NCI-H2029 treated with DMSO at 0.1 percent for 48 hours (cell line): ENCODE measurements at regions not wholly inside any gene's neighbourhood (a gene's known extent, or its start where the extent isn't known, plus 50 kb on each side); places are given as distances from the start of the nearest gene placed in this dataset.

Experiments used
- DNase-seq: peaks from one replicate; lab custom pipeline; 2025; lab: John Stamatoyannopoulos, UW

DNA sequence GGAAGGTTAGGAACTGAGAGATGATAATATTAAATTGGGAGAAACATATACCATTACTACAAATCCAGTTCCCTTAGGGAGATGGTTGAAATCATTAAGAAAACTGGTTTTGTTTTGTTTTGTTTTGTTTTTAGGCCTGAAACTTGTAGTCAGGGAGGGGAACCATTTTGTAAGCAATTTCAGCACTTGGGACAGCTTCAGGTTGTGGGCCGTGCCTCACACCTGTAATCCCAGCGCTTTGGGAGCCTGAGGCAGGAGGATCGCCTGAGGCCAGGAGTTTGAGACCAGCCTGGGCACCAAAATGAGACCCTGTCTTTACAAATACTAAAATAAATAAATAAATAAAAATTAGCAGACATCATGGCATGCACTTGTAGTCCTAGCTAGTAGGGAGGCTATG, 694.3 kb upstream of the NR5A2 start:
- no peak for DNase-seq

DNA sequence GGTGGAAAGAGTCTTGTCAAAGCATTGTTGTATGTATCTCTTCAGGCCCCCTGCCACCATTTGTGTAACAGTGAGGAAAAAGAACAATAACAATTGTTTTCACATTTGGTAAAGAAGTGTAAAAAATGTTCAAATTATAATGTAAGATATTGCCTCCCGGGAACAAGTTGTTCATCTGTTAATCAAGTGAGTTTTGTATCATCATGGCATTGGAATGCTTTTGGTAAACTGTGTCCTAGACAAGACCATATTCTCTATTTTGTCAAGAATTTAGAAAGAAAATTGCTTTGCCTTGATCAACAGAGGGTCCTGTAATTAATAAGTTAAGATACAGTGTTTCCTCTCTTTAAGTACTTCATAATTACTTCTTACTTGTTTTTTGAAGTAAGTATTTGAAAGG, 692.0 kb upstream of the NR5A2 start:
- DNase-seq = no peak

DNA sequence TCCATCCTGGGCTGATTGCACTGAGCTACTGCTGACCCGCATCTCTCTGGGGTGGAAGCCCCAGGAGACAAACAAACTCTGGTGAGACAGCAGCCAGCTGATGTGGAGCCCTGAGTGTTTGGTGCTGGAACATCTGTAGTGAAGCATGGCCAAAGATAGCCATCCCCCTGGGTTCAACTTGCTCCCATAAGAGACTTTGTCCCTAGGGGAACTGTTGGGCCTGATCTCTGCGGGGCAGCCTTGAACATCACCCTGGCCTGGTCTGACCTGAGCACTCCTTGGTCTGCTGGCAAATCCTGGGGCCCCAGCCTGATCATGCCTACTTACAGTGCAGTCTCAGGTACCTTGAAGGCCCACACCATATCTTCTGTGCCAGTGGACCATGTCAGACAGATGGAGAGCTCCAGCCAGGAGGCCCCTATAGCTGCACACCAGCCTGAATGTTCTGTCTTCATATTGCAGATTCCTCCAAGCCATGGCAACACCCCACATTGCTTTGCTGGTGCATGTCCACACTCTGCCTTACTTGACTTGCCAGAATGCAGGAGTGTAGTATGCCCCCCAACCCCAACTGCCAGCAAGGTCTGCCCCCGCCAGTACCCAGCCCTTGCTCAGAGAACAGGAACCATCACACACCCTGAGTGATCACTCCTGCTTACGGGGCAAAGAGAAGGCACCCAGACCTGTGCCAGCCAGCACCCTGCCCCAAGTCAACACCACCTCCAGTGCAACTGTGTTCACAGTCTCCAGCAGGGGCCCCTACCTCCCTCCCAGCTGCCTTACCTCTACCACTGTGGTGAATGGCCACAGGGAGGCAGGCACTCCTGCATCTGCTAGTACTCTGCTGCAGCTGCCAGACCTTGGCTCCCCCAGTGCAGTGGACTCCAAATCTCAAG, 690.5 kb upstream of the NR5A2 start:
- no peak for DNase-seq

DNA sequence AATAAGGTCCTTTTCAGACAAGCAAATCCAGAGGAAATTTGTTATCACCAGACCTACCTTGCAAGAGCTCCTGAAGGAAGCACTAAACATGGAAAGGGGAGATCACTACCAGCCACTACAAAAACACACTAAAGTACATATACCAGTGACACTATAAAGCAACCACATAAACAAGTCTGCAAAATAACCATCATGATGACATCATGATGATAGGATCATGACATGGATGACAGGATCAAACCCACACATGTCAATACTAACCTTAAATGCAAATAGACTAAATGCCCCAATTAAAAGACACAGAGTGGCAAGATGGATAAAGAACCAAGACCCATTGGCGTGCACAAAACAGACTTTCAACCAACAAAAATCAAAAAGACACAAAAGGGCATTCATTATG, 688.8 kb upstream of the NR5A2 start:
- no peak for DNase-seq

DNA sequence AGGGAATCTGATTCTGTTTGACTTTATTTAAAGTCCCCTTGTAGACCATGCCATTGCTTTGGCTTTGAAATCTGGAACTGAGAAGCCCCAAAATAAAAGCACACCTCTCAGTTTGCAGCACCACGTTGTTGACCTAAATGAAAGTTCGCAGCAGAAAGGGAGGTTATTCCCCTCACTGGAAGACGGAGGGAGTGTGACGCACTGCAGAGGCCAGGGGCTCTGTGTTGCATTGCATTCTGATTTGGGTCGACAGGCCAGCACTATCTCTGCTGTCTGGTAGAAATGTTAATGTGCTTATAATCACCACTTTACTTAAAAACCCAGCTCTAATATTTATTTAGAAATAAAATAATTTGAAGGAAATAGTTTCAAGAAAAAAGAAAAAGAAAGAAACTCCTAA, 675.2 kb upstream of the NR5A2 start:
- no peak for DNase-seq

DNA sequence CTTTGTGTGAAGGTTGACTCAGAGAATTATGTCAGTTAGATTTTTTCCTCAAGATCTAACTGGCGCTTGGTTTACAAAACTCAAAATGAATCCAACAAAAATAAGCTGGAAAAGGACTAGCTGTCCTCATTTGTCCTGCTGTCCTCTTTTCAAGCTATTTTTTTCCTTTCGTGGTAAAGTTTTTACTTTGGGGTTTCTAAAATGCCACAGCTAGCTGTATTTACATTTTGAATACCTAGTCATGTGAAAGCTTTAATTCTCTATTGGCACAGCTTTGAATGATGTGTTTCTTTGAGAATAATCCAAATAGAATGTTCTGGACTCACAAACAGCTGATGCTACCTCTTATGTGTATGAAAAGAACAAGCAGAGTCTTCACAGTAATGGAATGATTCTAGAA, 673.6 kb upstream of the NR5A2 start:
- no peak for DNase-seq

DNA sequence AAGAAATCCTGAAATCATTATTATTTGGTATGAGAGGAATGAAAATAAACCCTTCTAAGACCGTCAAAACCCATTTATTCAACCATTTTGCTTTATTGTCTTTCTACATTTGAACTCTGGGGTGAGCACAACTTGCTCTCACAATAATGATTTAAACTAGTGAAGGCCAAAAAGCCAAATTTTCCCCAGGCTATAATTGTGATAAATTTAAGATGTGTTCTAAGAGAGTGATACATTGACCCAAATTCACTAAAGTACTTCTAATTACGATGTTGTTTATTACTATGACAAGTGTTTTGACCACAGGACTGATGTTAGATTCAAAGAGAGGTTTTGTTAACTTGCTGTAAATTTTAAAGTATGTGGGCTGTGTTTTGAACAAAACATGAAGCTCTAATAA, 670.9 kb upstream of the NR5A2 start:
- DNase-seq = no peak

DNA sequence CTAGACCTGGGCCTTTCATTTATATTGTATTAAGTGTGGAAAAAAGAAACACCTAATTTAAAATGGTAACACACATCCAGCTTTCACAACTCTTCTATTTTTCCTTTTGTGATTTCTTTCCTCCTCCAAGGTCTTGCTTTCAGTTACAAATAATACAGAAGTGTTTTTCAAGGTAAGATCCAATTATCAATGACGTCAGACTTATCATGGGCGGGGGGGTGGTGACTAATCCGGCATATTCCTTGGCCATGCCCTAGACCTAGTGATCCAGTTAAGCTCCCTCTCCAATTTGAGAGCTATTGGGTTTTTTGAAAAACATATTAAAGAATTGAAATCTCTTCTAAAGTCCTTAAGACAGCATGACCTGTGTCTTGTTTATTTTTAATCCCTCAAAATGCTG, 669.9 kb upstream of the NR5A2 start:
- DNase-seq = no peak

DNA sequence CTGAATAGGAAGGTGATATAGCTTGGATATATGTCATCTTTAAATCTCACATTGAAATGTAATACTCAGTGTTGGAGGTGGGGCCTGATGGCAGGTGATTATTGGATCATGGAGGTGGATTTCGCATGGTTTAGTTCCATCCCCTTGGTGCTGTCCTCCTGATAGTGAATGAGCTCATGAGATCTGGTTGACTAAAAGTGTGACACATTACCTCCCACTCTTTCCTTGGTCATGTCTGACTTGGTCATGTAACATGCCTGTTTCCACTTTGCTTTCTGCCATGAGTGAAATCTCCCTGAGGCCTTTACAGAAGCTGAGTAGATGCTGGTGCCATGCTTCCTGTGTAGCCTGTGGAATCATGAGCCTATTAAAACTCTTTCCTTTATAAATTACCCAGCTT, 664.5 kb upstream of the NR5A2 start:
- no peak for DNase-seq

DNA sequence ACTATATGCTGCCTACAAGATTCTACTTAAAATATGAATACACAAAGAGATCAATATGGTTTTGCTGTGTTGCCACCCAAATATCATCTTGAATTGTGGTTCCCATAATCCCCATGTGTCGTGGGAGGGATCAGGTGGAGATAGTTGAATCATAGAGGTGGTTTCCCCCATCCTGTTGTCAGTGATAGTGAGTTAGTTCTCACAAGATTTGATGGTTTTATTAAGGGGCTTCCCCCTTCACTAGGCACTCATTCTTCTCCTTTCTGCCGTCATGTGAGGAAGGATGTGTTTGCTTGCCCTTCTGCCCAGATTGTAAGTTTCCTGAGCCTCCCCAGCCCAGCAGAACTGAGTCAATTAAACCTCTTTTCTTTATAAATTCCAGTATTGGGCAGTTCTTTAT, 654.4 kb upstream of the NR5A2 start:
- DNase-seq = no peak

DNA sequence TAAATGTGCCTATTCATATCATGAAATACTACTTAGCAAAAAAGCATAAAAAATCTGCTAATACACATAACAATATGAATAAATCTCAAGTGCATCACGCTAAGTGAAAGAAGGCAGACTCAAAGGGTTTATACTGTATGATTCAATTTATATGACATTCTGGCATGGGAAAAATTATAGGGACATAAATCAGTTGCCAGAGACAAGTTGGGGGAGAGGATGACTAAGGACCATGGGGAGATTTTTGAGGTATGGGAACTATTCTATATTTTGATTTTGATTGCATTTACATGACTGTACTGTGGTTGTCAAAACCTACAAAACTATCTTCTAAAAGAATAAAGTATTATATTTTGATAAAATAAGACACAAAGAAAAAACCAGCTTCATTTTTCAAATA, 650.3 kb upstream of the NR5A2 start:
- DNase-seq = no peak

DNA sequence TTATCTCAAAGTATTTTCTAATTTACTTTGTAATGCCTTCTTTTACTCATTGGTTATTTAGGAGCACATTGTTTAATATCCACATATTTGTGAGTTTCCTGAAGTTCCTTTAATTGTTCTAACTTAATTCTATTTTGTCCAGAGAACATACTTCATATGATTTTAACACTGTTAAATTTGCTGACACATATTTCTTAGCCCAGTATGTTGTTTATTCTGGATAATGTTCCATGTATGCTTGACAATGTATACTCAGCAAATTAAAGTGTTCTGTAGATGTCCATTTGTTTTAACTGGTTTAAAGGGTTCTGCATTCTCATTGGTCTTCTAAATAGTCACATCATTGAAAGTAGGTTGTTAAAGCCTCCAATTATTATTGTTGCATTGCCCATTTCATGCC, 643.7 kb upstream of the NR5A2 start:
- no peak for DNase-seq

DNA sequence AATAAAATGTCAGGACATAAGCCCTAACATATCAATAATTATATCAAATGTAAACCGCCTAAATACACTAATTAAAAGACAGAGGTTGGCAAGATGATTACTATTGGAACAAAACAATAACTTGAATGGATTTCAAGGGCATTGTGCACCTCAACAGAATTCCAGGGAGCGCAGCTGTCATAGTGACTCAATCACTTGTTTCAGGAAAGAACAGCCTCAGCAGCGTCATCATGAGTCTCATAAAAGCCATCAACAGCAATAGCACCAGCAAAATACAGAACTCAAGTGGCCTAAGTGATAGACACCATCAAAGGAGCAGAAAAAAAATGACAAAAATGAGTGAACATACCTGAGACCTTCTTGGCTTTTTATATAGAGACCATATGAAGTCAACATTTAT, 632.7 kb upstream of the NR5A2 start:
- no peak for DNase-seq

DNA sequence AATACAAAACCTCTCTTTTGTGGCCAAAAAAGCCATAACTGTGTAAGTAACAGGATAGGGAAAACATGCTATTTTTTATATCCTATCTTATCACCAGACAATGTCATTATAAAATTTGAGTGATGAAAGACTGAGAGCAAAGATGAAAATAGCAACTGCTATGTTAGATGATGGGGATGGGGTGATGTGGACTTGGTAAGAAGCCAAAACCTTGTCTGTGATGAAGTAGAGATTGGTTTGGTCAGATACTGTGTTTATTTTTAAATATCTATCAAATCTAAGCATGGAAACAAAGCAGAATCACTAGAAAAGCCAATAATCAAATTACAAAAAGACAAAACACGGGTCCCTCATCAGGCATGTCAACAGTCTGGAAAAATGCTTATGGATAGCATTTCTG, 631.1 kb upstream of the NR5A2 start:
- no peak for DNase-seq

DNA sequence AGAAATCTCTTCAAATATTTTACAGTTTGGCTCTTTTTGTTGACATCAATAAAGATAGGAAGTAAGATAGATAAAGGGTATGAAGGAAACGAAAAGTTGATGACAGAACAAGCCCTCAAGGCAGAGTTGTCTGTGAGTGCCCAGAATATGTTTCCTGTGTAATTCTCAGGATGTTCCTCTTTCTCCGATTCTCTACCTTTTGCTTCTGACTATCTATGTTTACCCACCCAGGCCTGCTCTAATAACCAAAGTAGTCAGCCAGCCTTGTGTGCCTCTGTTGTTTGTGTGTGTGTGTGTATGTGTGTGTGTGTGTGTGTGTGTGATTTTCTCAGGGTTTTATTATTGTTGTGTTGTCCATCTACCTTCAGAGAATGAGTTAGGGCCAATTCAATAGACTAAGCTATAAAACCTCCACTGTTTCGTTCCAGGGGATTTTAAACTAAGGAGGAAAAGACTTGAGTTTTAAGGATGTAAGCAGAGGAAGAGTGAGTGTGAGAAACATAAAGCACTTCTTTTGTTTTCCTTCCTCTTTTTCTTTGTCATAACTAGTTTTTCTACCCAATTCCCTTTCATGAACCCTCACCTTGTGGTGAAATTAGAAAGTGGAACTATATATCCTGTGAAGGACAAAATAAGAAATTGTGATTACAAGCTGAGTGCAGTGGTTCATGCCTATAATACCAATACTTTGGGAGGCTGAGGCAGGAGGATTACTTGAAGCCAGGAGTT, 627.4 kb upstream of the NR5A2 start:
- no peak for DNase-seq

DNA sequence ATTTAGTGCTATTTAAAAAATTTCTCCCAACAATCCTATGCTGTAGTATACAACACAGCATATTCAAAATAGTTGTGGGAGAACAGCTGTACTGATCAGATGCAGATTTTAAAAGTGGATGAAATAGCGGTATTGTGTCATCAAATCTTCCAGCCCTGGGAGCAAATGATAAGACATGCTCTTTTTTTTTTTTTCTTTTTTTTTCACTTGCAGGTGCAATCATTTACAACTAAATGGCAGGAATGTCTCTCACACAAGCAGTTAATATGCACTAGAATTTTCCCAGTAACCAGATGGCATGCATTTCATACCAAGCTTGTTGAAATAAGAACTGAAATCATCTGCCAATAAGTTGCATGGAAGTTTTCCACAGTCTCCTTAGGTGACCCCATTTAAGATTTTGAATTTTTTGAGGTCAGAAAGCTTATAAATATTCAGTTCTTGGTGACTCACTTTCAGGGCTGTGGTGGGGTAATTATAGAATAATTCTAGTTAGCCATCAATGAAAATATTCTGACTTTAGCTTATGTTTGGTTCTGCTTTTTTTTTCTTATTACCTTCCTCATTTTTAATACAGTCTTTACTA, 623.9 kb upstream of the NR5A2 start:
- DNase-seq = no peak

DNA sequence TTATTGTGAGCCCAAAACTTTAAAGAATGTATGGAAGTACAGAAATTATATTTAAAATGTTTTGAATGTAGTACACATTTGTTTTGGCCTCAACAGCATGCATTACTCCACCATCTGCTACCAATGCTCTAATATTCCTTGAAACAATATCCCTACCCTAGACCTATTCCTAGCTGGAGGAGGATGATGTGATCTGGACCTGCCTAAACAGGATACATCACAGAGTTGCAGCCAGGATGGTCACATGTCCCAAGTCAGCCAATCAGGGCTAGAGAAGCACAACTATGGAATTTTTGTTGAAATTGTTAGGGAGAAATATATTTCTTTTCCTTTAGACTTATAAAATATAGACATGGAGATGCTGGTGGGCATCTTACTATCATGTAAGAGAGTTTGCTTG, 623.3 kb upstream of the NR5A2 start:
- no peak for DNase-seq

DNA sequence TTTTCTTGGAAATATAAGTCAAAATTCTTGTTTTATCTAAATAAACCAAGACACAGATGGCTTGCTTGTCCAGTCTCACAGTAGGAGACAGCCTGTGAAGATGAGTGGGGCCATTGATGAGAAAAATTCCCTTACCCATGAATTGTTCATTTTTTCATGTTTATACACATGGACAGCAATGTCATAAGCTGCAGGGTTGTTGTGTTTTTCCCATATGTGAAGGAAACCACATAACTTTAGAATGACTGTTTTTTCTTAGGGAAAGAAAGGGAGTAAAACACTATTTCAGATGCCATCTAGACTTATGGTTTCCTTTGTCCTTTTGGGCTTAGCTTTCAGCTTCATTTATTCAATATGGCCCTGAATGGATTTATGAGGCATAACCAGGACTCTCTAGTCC, 622.5 kb upstream of the NR5A2 start:
- DNase-seq = no peak

DNA sequence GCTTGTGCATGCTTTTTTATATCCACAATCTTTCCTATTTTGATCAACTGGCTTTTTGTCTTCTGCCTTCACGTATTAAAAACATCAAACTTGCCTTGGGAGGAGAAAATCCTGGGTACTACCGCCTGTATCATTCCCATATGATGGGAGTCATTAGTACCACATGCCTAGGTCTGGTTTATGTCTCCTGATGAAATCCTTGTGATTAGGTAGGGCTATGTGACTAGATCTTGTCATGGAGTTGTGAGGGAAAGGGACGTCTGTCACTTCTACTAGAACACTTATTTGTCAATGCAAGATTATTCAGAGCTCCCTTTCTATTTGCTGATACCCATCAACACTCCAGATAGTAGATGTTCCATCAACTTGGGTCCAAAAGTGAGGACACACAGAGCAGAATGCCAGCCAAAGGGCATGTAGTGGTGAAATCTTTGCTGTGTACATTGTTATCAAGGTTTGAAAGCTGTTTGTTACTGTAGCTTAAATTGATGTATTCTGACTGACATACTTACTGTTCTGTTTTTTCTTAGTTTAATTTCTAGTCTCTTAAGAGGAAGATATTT, 621.8 kb upstream of the NR5A2 start:
- no peak for DNase-seq

DNA sequence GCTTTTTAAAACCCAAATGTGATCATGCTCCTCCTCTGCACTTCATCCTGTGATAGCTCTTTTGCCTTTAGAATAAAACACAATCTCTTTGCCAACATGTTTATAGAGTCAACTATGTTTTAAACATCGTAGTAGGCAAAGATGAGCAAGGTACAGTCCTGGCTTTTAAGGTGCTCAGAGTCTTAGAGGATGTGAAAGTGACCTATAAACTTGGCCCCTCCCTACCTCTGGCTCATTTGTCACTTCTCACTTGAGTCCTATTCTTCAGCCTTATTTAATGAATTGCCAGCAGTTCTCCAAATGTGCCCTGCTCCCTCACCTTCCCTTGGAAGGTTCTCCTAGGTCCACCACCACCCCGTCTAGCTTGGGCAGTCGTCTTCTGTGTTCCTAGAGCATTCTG, 617.0 kb upstream of the NR5A2 start:
- no peak for DNase-seq

DNA sequence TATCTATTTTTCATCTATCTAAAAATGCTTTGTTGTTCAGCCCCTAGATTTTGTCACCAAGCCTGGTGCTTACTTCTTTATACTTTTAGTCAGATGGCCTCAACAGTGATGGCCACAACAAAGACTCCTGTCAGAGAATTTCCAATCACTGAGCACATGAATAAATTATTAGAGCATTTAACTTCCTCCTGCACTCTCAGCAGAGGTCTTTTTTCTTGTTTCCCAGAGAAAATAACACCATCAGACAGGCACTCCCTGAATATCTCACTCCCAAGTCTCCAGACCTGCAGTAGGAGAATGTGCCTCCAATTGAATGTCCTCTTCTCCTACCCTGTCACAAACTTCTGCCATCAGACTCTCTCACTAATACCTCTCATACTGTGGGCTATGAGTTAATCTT, 616.0 kb upstream of the NR5A2 start:
- no peak for DNase-seq

DNA sequence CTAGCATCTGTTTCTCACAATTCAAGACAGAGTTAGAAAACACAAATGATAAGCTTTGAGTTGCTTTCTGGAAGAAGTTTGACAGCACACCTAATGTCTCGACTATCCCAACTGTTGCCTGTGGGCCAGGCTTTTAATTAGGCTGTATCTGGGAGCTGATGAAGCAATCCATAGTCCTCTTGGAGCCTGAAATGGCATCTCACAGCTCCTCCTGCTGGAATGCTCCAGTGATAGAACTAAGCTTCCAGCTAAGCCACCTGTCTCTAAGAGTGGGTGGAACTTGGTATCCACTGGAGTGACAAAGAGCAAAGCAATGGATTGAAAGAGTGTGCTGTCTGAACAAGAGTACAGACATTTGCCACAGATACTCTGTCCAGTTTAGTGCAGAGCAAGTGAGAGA, 605.3 kb upstream of the NR5A2 start:
- no peak for DNase-seq

DNA sequence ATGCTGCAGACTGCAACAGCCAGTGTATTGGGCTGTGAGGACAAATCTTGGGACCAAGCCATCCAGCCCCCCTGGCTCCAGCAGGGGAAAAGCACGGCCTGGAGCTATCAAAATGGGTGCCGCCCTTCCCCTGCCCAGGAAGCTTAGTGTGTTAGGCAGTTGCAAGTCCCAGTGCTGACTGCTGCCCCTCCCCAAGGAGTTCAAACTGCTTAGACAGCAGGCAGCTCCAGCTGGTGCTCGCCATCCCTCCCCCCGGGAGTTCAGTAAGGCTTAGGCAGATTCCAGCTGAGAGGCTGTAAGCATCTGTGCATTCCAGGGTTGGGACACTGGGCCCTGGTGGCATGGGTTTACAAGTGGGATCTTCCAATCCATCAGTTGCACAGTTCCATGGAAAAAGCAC, 579.6 kb upstream of the NR5A2 start:
- no peak for DNase-seq
